ENCODE measurements at regions not wholly inside any gene's neighbourhood (a gene's known extent, or its start where the extent isn't known, plus 50 kb on each side); places are given as distances from the start of the nearest gene placed in this dataset.

DNA sequence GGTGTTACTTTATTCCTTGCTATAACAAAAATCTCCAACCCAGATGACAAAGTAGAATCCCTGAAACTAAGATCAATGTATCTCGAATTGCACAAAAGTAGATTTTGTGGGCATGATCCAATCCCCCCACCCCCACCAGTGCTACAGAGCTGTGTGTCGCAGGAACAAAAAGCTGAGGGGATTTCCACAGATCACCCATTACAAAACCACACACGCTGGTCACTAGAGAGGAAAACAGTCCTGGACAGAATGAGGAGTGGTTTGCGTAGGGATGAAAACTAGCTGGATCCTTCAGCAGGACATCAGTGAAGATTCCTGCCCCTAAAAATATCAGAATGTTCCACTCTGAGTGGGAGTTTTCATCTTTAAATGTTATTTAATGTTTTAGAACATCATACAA lies 165.3 kb upstream of the STK17B start:
- no peak for TF ChIP-seq CTCF (IDR thresholded peaks at IDR 0.05; ENCODE audit: low read depth, low read length)
- TF ChIP-seq EZH2phosphoT487 (IDR thresholded peaks at IDR 0.05; ENCODE audit: low read depth), result no peak

Measured in OCI-LY3 (cell line).